UCSD-AML1 (cell line): ENCODE measurements at regions not wholly inside any gene's neighbourhood (a gene's known extent, or its start where the extent isn't known, plus 50 kb on each side); places are given as distances from the start of the nearest gene placed in this dataset.
"Not testable (repeated sequence)": the region's sequence is repeated elsewhere in the genome, so short reads cannot be mapped to it uniquely, and the experiment has no call there.

Source experiments
- DNase-seq: peaks from one replicate; lab custom pipeline; 2025; ENCODE audit not compliant: unreplicated experiment; lab: John Stamatoyannopoulos, UW

DNA sequence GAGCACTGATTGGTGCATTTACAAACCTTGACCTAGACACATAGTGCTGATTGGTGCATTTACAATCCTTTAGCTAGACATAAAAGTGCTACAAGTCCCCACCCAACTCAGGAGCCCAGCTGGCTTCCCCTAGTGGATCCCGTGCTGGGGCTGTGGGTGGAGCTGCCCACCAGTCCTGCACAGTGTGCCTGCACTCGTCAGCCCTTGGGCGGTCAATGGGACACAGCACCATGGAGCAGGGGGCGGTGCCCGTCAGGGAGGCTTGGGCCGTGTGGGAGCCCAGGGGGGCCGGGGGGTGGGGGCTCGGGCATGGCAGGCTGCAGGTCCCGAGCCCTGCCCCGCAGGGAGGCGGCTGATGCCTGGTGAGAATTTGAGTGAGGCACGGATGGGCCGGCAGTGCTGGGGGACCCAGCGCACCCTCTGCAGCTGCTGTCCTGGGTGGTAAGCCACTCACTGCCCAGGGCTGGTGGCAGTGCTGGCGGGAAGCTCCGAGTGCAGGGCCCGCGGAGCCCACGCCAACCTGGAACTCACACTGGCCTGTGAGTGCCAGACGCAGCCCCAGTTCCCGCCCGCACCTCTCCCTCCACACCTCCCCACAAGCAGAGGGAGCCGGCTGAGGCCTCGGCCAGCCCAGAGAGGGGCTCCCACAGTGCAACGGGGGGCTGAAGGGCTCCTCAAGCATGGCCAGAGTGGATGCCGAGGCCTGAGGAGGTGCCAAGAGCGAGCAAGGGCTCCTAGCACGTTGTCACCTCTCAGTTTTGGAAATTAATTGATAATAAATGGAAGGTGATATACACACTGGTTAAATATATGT lies 207.7 kb downstream of the RAP2B start:
- no peak for DNase-seq

DNA sequence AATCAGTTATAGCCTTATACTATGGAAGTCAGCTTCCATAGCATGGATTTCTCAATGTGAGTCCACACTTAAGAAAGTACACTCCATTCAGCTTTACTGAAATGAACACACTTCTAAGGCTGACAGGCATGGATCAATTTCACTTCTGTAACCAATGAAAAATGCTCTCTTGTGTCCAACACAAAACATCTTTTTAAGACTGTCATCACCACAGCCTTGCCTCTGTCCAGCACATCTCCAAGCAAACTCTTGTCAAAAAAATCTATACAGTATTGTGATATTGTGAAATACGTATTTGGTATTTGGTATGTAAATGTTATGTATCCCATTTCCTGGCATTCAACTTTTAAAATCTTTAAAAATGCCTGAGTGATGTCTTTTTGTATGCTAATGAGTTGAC lies 208.7 kb downstream of the RAP2B start:
- DNase-seq, result no peak

DNA sequence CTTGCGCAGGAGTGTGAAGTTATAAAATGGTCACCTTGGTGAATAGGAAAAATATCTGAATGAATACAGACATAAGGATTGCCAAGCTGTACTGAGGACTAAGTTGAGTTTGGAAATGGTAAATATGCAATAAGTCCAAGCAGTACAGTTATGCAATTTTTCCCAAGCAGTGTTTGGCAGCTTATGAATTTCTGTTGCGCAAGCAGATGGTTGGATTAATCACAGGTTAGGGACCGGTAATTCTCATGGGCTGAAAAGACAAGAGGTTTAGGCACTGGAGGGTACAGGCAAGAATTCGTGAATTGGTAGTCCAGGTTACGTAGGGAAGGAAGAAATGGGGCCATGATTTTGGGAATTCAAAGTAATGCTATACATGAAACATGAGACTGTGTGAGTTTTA lies 210.3 kb downstream of the RAP2B start:
- no peak for DNase-seq

DNA sequence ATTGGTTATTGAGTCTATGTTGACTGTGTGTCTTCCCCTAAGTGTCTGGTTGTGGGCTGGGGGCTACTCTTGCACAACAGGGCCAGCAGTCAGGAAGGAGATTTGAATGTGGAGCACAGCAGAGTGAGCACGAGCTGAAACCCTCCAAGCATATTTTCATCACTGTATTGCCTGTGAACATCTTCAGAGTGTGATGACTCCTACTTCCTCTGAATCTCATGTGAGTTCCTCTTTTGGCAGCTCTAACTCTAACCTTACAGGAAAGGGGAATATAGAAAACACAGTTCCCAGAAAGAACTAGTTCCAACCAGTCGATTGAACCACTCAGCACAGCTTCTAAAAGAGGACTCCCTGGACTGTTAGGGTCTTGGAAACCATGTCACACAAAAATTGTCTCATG lies 211.6 kb downstream of the RAP2B start:
- DNase-seq, result peak; percentile 24

DNA sequence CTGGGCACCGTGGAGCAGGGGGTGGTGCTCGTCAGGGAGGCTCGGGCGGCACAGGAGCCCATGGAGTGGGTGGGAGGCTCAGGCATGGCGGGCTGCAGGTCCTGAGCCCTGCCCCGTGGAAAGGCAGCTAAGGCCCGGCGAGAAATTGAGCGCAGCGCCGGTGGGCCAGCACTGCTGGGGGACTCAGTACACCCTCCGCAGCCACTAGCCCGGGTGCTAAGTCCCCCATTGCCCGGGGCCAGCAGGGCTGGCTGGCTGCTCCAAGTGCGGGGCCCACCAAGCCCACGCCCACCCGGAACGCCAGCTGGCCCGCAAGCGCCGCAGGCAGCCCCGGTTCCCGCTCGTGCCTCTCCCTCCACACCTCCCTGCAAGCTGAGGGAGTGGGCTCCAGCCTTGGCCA lies 216.3 kb downstream of the RAP2B start:
- not testable (repeated sequence) for DNase-seq

DNA sequence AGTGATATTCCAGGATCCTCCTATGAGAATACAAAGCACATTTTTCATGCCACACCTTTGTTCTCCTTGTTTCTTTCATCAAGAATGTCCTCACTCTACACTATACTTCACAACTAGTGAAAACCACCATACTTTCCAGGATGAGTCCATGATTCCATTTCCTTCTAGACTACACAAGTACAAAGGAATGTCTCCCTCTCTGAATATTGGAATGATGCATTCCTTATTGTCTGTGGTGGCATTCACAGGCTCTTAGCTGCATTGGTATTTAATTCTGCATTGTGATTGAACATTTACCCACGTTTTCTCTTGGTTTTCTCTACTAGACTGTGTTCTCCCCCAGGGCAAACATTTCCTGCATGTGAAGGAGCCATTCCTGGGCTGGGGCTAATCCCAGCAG lies 217.5 kb downstream of the RAP2B start:
- no peak for DNase-seq

DNA sequence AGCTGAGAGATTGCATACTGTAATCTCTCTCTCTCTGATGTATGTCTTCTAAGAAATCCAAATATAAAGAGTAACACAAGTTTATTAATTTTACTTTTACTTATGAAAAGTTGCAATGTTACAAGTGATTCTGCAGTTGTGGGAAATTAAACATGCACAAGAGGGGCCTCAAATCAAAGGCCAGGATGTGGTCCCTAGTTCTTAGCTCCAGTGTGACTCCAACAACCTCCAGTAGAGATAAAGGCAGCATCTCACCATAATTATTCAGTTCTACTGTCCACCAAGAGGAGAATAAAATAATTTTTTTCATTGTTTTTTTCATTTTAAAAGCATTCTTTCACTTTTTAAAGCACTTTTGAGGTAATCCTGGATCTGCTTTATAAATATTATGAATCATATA lies 223.3 kb downstream of the RAP2B start:
- no peak for DNase-seq

DNA sequence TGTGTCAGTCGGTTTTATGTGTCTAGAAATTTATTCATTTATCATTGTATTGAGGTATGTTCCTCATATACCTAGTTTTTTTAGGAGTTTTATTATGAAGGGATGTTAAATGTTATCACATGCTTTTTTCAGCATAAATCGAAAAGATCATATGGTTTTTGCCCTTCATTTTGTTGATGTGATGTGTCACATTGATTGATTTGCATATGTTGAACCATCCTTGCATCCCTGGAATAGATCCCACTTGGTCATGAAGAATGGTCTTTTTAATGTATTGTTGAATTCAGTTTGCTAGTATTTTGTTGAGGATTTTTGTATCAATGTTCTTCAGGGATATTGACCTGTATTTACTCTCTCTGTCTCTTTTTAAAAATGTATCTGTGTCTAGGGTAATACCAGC lies 230.3 kb downstream of the RAP2B start:
- DNase-seq, result no peak

- no peak for DNase-seq
Observed at GRCh38 chr3:153394017-153394416, 232.0 kb downstream of the RAP2B start.

DNA sequence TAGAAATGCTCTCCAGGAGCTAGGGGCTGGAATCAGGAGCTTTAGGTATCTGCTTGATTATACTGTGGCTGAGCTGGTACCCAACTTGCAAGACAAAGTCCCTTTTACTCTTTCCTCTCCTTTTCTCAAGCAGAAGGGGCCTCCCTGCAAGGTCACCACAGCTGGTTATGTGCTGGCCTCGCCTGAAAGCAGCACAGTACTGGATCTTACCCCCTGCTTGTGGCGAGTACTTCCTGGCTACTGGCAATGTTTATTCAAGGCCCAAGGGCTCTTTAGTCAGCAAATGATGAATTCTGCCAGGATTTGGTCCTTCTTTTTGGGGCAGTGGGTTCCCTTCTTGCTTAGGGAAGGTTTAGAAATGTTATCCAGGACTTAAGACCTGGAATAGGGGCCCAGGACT lies 234.6 kb downstream of the RAP2B start:
- no peak for DNase-seq

- DNase-seq, result no peak
Observed at GRCh38 chr3:153397794-153398193, 235.8 kb downstream of the RAP2B start.

GRCh38 chr3:153399636-153400035 lies 237.6 kb downstream of the RAP2B start:
- no peak for DNase-seq

GRCh38 chr3:153400641-153401040 lies 238.6 kb downstream of the RAP2B start:
- DNase-seq, result no peak

- no peak for DNase-seq
Observed at GRCh38 chr3:153404157-153404556, 242.1 kb downstream of the RAP2B start.

- DNase-seq, result not testable (repeated sequence)
Observed at GRCh38 chr3:153405320-153405719, 243.3 kb downstream of the RAP2B start.

DNA sequence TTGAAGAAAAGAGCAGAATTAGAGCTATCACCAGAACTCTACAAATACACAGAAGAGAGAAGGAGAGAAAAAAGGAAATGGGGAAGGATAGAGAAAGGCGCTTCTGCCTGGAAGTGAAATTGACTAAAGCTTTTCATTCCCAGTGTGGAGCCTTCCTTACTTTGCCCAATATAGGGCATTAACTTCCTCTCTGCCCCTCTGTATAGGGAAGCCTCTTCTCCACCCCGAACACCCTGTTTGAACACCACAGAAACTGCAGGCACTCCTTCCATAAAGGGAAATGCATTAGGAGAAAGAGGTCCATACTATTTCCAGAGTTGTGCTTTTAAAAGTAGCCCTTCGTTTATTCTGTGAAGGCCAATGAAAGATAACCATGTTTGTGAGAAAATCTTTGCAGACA lies 248.5 kb downstream of the RAP2B start:
- DNase-seq, result no peak

- no peak for DNase-seq
Observed at GRCh38 chr3:153414982-153415381, 253.0 kb downstream of the RAP2B start.

DNA sequence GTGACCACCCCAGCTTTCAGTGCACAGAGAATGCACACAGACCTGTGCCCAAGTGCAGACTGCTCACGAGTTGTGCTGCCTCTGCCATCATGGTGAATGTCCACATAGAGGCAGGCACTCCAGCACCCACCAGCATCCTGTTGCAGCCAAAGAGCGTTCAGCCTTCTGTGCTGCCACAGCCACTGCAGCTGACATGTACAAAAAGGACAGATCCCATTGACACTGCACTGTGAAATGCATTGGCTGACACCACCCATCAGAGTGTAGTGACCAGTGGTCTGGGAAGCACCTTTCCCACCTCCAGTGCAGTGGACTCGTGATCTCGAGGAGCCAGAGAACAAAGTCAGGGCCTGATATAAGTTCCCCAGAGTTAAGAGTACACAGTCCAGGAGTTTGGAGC lies 260.3 kb downstream of the RAP2B start:
- DNase-seq, result no peak

- not testable (repeated sequence) for DNase-seq
Observed at GRCh38 chr3:153423820-153424219, 261.8 kb downstream of the RAP2B start.

- DNase-seq, result no peak
Observed at GRCh38 chr3:153426344-153426743, 264.3 kb downstream of the RAP2B start.

GRCh38 chr3:153426803-153427202 lies 264.8 kb downstream of the RAP2B start:
- DNase-seq, result no peak

DNA sequence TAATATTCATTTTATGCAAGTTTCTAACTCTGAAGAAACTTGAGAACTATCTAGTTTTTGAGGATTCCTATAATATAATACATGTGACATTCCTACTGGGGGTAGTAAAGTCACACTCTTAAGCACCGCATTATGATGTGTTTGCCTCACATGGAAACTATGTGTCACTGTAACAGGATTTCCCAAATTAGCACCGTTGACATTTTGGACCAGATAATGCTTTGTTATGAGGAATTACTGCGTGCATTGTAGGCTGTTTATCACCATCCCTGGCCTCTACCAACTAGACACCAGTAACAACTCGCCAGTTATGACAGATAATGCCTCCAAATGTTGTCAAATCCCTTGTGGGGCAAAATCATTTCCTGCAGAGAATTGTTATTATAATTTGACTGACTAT lies 267.8 kb downstream of the RAP2B start:
- DNase-seq, result no peak

DNA sequence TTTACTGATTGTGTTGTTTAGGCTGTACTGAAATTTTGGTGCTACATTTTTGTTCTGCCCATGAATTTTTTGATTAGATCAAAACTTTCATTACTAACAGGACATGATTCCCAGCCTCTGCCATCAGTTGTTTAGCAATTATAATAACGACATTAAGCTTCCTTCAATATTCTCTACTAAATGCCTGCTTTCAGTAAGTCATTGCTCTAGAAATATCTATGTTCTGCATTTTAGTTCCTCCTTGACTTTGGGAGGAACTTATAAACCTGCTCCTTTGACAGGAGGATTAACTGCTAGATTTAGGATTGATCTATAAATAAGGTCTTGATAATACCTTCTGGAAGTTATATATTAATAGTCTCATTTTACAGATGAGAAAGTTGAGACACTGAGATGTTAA lies 269.1 kb downstream of the RAP2B start:
- DNase-seq, result no peak
